ENCODE measurements at regions not wholly inside any gene's neighbourhood (a gene's known extent, or its start where the extent isn't known, plus 50 kb on each side); places are given as distances from the start of the nearest gene placed in this dataset.

DNA sequence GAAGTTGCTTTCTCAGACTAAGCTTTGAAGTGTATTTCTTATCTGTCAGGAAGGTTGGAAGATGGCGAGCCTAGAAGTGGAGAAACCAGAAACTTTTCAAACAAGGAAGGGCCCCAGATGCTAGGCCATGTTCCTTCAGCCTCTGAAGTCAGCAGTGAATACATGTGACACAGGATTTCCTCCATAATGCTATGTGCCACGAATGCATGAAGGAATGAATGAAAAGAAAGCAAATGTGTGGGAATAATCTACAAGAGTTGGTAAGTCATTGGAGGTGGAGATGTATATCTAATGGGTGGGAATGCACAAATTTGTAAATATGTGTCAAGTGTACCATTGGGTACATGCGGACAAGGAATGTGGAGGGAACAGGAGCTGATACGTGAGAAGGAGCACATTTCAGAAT lies 123.2 kb upstream of the PRSS16 start:
- Histone ChIP-seq H3K27me3 (ENCODE audit: control insufficient read depth in 2 of 2, insufficient read depth in 2 of 2, low read length in 2 of 2) (no peaks in the 10 kb centered on the region), H3K79me2 (ENCODE audit: insufficient read depth, low read length) (no peaks in the 10 kb centered on the region), H3K4me3 (replicated peaks in 1 of 3; ENCODE audit: low read depth in 2 of 3, low read length in 3 of 3) (no peak overlapping the region), H4K20me1 (ENCODE audit: insufficient read depth, low read length) (no peaks in the 10 kb centered on the region), H3K9me3 (replicated peaks in 1 of 2; ENCODE audit: control insufficient read depth in 1 of 2, insufficient read depth in 1 of 2, low read length in 2 of 2) (no peaks in the 10 kb centered on the region), H3K27ac (ENCODE audit: low read depth in 1 of 2, low read length in 2 of 2) (no peak overlapping the region), H3K4me2 (replicated peaks; ENCODE audit: extremely low read depth, low read length, poor library complexity, severe bottlenecking) (no peak overlapping the region), H3K4me1 (ENCODE audit: control insufficient read depth in 1 of 2, insufficient read depth in 2 of 2, low read length in 2 of 2) (peaks cover 9 to 14% of the 10 kb centered on the region in 2 donors), H2AFZ (ENCODE audit: insufficient read depth, low read depth, low read length, poor library complexity, severe bottlenecking) (no peak overlapping the region), H3K9ac (ENCODE audit: insufficient read depth, low read length, poor library complexity, severe bottlenecking) (no peak overlapping the region), H3K36me3 (replicated peaks in 1 of 2; ENCODE audit: control insufficient read depth in 1 of 2, insufficient read depth in 2 of 2, low read length in 2 of 2) (no peaks in the 10 kb centered on the region)
- DNase-seq = no peak
- H3K27me3 Mint-ChIP-seq (ENCODE audit: low read depth in 3 of 3) = peaks cover 0 to 4% (median 4%) of the 10 kb centered on the region in 3 donors
- intact Hi-C loops (cut with micrococcal nuclease) = no loop called here
- no peaks in the 10 kb centered on the region for H3K36me3 Mint-ChIP-seq
- H3K27ac Mint-ChIP-seq = no peak overlapping the region
- no peaks in the 10 kb centered on the region for H3K9me3 Mint-ChIP-seq
- H3K4me1 Mint-ChIP-seq = peaks cover 13% of the 10 kb centered on the region
- 79% methylated on average over 2 of the region's 4 CpGs for WGBS (ENCODE audit: insufficient coverage)
- TF ChIP-seq, protein P1, sequence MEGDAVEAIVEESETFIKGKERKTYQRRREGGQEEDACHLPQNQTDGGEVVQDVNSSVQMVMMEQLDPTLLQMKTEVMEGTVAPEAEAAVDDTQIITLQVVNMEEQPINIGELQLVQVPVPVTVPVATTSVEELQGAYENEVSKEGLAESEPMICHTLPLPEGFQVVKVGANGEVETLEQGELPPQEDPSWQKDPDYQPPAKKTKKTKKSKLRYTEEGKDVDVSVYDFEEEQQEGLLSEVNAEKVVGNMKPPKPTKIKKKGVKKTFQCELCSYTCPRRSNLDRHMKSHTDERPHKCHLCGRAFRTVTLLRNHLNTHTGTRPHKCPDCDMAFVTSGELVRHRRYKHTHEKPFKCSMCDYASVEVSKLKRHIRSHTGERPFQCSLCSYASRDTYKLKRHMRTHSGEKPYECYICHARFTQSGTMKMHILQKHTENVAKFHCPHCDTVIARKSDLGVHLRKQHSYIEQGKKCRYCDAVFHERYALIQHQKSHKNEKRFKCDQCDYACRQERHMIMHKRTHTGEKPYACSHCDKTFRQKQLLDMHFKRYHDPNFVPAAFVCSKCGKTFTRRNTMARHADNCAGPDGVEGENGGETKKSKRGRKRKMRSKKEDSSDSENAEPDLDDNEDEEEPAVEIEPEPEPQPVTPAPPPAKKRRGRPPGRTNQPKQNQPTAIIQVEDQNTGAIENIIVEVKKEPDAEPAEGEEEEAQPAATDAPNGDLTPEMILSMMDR (IDR thresholded peaks at IDR 0.05) = no peak
- H3K4me3 Mint-ChIP-seq = no peak overlapping the region

DNA sequence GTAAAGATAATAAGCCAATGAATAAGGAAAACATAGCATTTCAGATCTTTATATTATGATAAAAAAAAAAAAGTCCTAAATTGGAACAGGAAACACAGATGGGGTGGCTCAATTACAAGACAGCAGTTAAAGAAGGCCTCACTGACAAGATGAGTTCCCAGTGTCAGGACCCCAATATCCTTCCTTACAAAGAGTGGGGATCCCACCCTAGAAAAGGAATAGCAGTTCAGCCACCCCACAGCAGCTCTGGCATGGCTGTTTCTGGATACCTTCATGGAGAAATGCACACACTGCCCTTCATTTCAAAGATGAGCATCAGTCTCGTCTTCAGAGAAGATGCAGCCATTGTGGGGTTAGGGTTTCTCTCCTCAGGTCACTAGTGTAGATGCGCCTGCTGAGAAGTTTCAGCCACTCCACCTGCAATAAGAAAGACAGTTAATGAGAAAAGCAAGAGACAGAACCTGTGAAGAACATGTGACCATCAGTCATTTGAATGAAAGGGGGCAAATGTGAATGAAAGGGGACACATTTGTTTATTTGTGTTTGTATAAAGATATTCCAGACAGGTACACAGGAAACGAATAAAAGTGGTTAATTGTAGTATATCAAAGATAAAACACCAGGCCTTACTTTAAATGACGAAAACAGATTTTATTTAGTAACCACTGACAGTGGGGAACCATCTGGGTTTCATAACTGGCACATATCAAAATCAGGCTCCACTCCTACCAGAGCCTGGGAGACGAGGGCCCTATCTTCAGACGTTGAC lies 121.3 kb upstream of the PRSS16 start:
- peaks cover 13% of the 10 kb centered on the region for H3K4me1 Mint-ChIP-seq
- Histone ChIP-seq H2AFZ (ENCODE audit: insufficient read depth, low read depth, low read length, poor library complexity, severe bottlenecking) (peak overlapping the region; percentile 86), H3K27ac (ENCODE audit: low read depth in 1 of 2, low read length in 2 of 2) (no peak overlapping the region), H3K4me1 (ENCODE audit: control insufficient read depth in 1 of 2, insufficient read depth in 2 of 2, low read length in 2 of 2) (peaks cover 9 to 19% of the 10 kb centered on the region in 2 donors), H3K9me3 (replicated peaks in 1 of 2; ENCODE audit: control insufficient read depth in 1 of 2, insufficient read depth in 1 of 2, low read length in 2 of 2) (no peaks in the 10 kb centered on the region), H3K79me2 (ENCODE audit: insufficient read depth, low read length) (no peaks in the 10 kb centered on the region), H3K36me3 (replicated peaks in 1 of 2; ENCODE audit: control insufficient read depth in 1 of 2, insufficient read depth in 2 of 2, low read length in 2 of 2) (no peaks in the 10 kb centered on the region), H4K20me1 (ENCODE audit: insufficient read depth, low read length) (no peaks in the 10 kb centered on the region), H3K4me3 (replicated peaks in 1 of 3; ENCODE audit: low read depth in 2 of 3, low read length in 3 of 3) (peak overlapping the region in 2 of 3 experiments; percentile 26 to 65), H3K9ac (ENCODE audit: insufficient read depth, low read length, poor library complexity, severe bottlenecking) (no peak overlapping the region), H3K27me3 (ENCODE audit: control insufficient read depth in 2 of 2, insufficient read depth in 2 of 2, low read length in 2 of 2) (no peaks in the 10 kb centered on the region), H3K4me2 (replicated peaks; ENCODE audit: extremely low read depth, low read length, poor library complexity, severe bottlenecking) (peak overlapping the region; percentile 74)
- no peak for DNase-seq
- peaks cover 0 to 4% (median 4%) of the 10 kb centered on the region in 3 donors for H3K27me3 Mint-ChIP-seq (ENCODE audit: low read depth in 3 of 3)
- peak overlapping the region in 4 of 7 donors; percentile 19 to 79 (median 58) for H3K27ac Mint-ChIP-seq
- intact Hi-C loops (cut with micrococcal nuclease) = no loop called here
- peak overlapping the region; percentile 76 to 89 for H3K4me3 Mint-ChIP-seq
- TF ChIP-seq, protein P1 (IDR thresholded peaks at IDR 0.05) = no peak
- H3K9me3 Mint-ChIP-seq = no peaks in the 10 kb centered on the region
- H3K36me3 Mint-ChIP-seq = no peaks in the 10 kb centered on the region
- 80% methylated on average over 2 of the region's 6 CpGs for WGBS (ENCODE audit: insufficient coverage)
